ENCODE measurements at regions not wholly inside any gene's neighbourhood (a gene's known extent, or its start where the extent isn't known, plus 50 kb on each side); places are given as distances from the start of the nearest gene placed in this dataset.

DNA sequence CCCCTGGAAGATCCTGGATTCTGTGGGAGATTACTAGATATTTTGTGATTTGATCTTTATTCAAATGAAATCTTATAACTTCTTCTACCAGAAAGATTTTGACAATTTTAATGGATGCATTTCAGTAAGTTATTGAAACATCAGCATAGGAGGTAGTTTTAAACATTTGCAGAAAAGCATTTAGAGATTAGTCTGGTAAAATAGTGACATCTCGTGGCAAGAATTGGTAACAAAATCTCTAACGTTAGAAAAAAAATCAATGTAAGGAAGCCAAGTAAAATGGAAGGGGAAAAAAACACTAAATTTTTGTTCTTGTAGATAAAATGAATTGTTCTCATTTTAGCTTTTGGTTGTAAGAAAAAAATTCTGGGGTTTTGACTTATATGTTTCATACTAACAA, 73.3 kb downstream of the TASL start:
- peak; percentile 39 for DNase-seq

DNA sequence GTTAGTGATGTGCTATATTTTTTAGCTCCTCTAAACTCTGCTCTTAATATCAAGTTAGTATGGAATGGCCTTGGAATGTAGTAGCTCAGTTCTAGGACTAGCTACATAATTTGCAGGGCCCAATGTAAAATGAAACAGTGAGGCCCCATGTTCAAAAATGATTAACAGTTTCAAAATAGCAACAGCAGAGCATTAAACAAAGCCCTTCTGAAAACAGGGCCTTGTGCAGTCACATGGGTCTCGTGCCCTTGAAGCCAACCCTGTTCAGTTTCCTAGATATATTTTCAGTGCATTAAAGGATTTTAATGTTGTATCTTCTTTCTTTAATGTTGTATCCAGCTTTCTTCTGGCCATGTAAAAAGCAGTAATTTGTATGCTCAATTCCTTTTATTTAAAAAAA, 82.1 kb downstream of the TASL start:
- no peak for DNase-seq

DNA sequence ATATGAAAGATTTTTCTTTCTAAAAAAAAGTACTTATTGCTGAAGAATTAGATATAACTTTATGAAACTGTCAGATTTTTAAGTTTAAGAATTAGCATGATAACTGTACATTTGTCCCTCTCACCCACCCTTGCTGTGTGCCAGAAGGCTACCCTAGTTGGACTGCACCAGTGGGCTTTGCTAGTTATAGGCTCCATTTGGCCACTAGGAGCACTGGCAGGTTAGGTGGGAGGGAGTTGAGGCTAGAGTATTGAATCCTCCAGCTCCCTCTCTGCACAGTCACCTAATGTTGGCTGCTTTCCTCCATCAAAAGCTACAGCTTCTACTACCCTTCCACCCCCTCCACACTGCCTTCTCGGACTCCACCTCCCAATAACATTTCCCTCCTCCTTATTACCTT, 84.2 kb downstream of the TASL start:
- DNase-seq: no peak

DNA sequence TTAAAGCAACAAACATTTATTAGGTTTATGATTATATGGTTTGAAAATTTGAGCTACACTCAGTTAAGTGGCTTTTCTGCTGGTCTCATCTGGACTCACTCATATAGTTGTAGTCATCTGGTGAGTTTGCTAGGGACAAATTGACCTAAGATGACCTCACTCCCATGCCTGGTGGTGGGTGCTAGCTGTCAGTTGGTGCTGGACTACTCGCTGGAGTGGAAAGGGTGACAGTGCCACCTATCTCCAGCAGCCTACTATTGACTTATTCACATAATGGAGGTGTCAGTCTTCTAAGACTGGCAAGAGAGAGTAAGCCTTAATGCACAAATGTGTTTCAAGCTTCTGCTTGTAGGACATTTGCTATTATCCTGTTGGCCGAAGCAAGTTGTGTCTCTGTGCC, 88.2 kb downstream of the TASL start:
- no peak for DNase-seq

DNA sequence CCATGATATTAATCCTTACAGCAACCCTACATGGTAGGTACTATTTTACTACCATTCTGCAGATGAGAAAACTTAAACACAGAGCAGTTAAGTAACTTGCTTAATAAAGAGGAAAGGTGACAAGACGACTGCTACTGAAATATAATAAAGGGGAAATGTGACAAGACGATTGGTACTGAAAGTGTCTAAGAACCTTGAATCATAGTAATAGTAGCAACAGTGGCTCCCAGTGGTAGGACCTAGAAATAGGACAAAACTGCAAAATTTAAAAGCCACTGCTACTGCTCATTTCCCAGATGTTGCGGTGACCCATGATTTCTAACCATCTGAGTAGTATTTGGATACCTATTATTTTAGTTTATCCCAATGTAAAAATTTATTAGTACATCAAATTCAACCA, 89.5 kb downstream of the TASL start:
- no peak for DNase-seq

DNA sequence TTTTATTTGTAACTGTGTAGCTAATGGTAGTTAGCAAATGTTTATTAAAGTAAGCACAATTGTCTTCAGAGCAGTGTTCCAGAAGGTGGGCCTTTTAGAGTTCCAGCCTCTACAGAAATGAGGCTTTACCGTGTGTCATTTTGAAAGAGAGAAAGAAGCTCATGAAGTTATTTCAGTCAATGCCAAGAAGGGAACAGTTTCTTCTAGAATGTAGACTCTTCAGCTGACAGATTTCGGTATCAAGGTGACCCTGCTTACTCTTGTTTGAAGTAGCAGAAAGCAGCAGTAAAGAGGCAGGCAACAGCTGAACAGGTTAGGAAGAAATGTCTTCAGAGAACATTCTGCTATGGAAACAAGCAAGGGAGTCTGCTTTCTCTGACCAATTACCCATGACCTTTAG, 93.6 kb downstream of the TASL start:
- DNase-seq: no peak

DNA sequence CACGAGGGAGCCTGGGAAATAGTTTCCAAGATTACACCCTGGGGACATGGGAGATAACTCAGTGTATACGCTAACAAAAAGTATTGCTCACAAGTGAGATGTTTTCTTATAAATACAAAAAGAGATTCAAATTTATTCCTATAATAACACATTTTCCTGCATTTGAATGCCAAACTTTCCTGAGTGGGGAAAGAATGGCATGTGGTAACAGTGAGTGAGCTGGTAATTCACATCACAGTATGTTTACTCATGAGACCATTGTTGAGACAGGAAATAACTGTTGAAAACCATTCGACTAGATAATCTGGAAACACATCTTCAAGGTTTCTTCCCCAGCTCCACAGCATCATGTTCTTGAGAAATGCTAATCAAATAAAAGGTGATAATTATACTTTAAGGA, 109.1 kb downstream of the TASL start:
- no peak for DNase-seq

Measured in fibroblast of skin of scalp (primary cell).